B cell (primary cell): ENCODE measurements at regions not wholly inside any gene's neighbourhood (a gene's known extent, or its start where the extent isn't known, plus 50 kb on each side); places are given as distances from the start of the nearest gene placed in this dataset.

Experiments used
- ATAC-seq: fragments of 200-7000 bp; cut with Tn5 transposase; one replicate; pipeline ENCODE4 v1.10.0; 2021; ENCODE audit warnings: low read depth, mild to moderate bottlenecking, moderate number of reproducible peaks, moderate library complexity
- CTCF ChIA-PET: fragments of 350-600 bp; sonication (Branson Sonifier 250); formaldehyde crosslinking; loops from one replicate; lab custom pipeline; 2021; ENCODE audit warnings: antibody characterized with exemption, inconsistent platforms; lab: Charles Lee
- POLR2A ChIA-PET: fragments of 350-600 bp; sonication (Branson Sonifier 250); formaldehyde crosslinking; loops from one replicate; lab custom pipeline; 2021; ENCODE audit warnings: antibody characterized with exemption; lab: Charles Lee
- DNase-seq: peaks from one replicate; pipeline ENCODE4 v3.0.0; 2013
- H2AFZ ChIP-seq: 2 replicates; pipeline ENCODE4 v1.6.1; 2012; ENCODE audit warnings: mild to moderate bottlenecking, low read depth, low read length; ENCODE audit not compliant: insufficient read depth, poor library complexity, severe bottlenecking
- H3K27ac ChIP-seq, 2 donors: 1 replicate in 1 of 2; 2 replicates in 1 of 2; pipeline ENCODE4 v1.5.1; 2012 to 2013; ENCODE audit warnings: low read length in 2 of 2, mild to moderate bottlenecking in 2 of 2, moderate library complexity in 1 of 2
- H3K27me3 ChIP-seq, 4 experiments: fragments of 200-600 bp in 1 of 4; sonication (generic) in 1 of 4; replicated peaks in 1 of 4; 1 replicate in 2 of 4; 2 replicates in 2 of 4; pipeline versions ENCODE4 v1.6.1 to v1.7.0; 2013 to 2016; ENCODE audit warnings: low read length in 3 of 4, mild to moderate bottlenecking in 2 of 4, mixed read lengths in 1 of 4, moderate library complexity in 1 of 4; ENCODE audit not compliant: insufficient read depth in 4 of 4, control insufficient read depth in 3 of 4; ENCODE audit errors: control extremely low read depth in 1 of 4
- H3K36me3 ChIP-seq, 2 experiments: replicated peaks in 1 of 2; 1 replicate in 1 of 2; 2 replicates in 1 of 2; pipeline versions ENCODE4 v1.6.1 to v1.7.1; 2013; ENCODE audit warnings: low read length in 1 of 2; ENCODE audit not compliant: insufficient read depth in 2 of 2, control insufficient read depth in 1 of 2; ENCODE audit errors: control extremely low read depth in 1 of 2, extremely low read depth in 1 of 2
- H3K4me1 ChIP-seq, 2 donors: fragments of 200-600 bp in 1 of 2; sonication (generic) in 1 of 2; 1 replicate in 1 of 2; 2 replicates in 1 of 2; pipeline versions ENCODE4 v1.5.1 to v1.6.1; 2013 to 2017; ENCODE audit warnings: low read length in 2 of 2; ENCODE audit not compliant: control insufficient read depth in 2 of 2, insufficient read depth in 2 of 2
- H3K4me2 ChIP-seq: replicated peaks from 2 replicates; pipeline ENCODE3; 2012; ENCODE audit warnings: mild to moderate bottlenecking, low read depth, low read length; ENCODE audit not compliant: poor library complexity, severe bottlenecking
- H3K4me3 ChIP-seq, 5 experiments: fragments of 200-600 bp in 1 of 5; sonication (generic) in 1 of 5; 1 replicate in 3 of 5; 2 replicates in 2 of 5; pipeline versions ENCODE4 v1.5.1 to v1.7.0; 2011 to 2016; ENCODE audit warnings: low read length in 4 of 5, mild to moderate bottlenecking in 4 of 5, low read depth in 2 of 5, control low read depth in 1 of 5, moderate library complexity in 1 of 5; ENCODE audit not compliant: insufficient read depth in 1 of 5; ENCODE audit errors: control extremely low read depth in 1 of 5, extremely low read depth in 1 of 5
- H3K79me2 ChIP-seq: fragments of 200-600 bp; sonication (generic); one replicate; pipeline ENCODE4 v1.6.0; 2016; ENCODE audit warnings: low read length; ENCODE audit not compliant: control insufficient read depth, insufficient read depth
- H3K9ac ChIP-seq: fragments of 200-600 bp; sonication (generic); 2 replicates; pipeline ENCODE4 v1.6.1; 2017; ENCODE audit warnings: mild to moderate bottlenecking, low read length, moderate library complexity
- H3K9me3 ChIP-seq, 3 donors: one replicate each; pipeline versions ENCODE4 v1.6.1 to v1.7.1; 2013; ENCODE audit warnings: low read length in 2 of 3; ENCODE audit not compliant: control insufficient read depth in 2 of 3, insufficient read depth in 1 of 3; ENCODE audit errors: control extremely low read depth in 1 of 3
- H4K20me1 ChIP-seq: 2 replicates; pipeline ENCODE4 v1.6.0; 2012; ENCODE audit warnings: mild to moderate bottlenecking, low read length; ENCODE audit not compliant: insufficient read depth, control insufficient read depth, poor library complexity, severe bottlenecking
- H3K27ac Mint-ChIP-seq: one replicate; pipeline ENCODE4 v1.8.0; 2021; ENCODE audit warnings: mixed read lengths
- H3K27me3 Mint-ChIP-seq: one replicate; pipeline ENCODE4 v1.8.0; 2021; ENCODE audit warnings: mixed read lengths
- H3K4me1 Mint-ChIP-seq: one replicate; pipeline ENCODE4 v1.8.0; 2021; ENCODE audit warnings: mixed read lengths
- H3K4me3 Mint-ChIP-seq: one replicate; pipeline ENCODE4 v1.8.0; 2021; ENCODE audit warnings: mixed read lengths
- H3K9me3 Mint-ChIP-seq: one replicate; pipeline ENCODE4 v1.8.0; 2022; ENCODE audit warnings: mixed read lengths; ENCODE audit not compliant: insufficient read depth
- CTCF ChIP-seq: fragments of 200-600 bp; IDR thresholded peaks from one replicate; pipeline ENCODE4 v1.8.0; 2022; ENCODE audit warnings: antibody characterized with exemption, mild to moderate bottlenecking
- EZH2 ChIP-seq: IDR thresholded peaks from 2 replicates; pipeline ENCODE4 v1.6.1; 2012; ENCODE audit warnings: borderline replicate concordance, low read depth, mild to moderate bottlenecking, moderate library complexity, low read length; ENCODE audit not compliant: insufficient read depth, poor library complexity, severe bottlenecking
- WGBS: methylation state at CpG from one replicate; pipeline ENCODE4 v1.1.5; 2013; ENCODE audit warnings: missing lambda C conversion rate; ENCODE audit not compliant: insufficient coverage; 5-methylcytosine and 5-hydroxymethylcytosine counted together
- intact Hi-C: fragments of 100-400 bp; cut with micrococcal nuclease; formaldehyde crosslinking; loops from one replicate; pipeline ENCODE4 v1.10.0; 2022

- ATAC-seq (no peak), DNase-seq (no peak)
- Histone ChIP-seq H3K79me2 (no peaks in the 10 kb centered on the region), H4K20me1 (no peaks in the 10 kb centered on the region), H3K36me3 (no peaks in the 10 kb centered on the region), H3K4me2 (no peak overlapping the region), H3K9ac (no peak overlapping the region), H3K4me3 (no peak overlapping the region), H2AFZ (no peak overlapping the region), H3K27me3 (peaks cover 0 to 16% (median 4%) of the 10 kb centered on the region in 4 experiments), H3K27ac (no peak overlapping the region), H3K4me1 (peaks cover 3% of the 10 kb centered on the region in 2 donors), H3K9me3 (no peaks in the 10 kb centered on the region)
- intact Hi-C loops: no loop called here
- H3K4me1 Mint-ChIP-seq: peaks cover 2% of the 10 kb centered on the region
- CTCF ChIA-PET: interaction anchor here (0.7 to 1.4 kb wide), 4 partner anchors 9 to 1322 kb away, joined by 3 to 6 read pairs (median 4); no protein-coding TSS in a partner anchor
- H3K27ac Mint-ChIP-seq: no peak overlapping the region
- H3K9me3 Mint-ChIP-seq: no peaks in the 10 kb centered on the region
- peaks cover 28% of the 10 kb centered on the region for H3K27me3 Mint-ChIP-seq
- POLR2A ChIA-PET: no interaction called here
- TF ChIP-seq EZH2 (no peak), CTCF (no peak)
- WGBS: no CpG with 5 or more reads among the region's 3 CpGs
- no peak overlapping the region for H3K4me3 Mint-ChIP-seq
Observed at GRCh38 chr4:53913771-53914170, 150.6 kb downstream of the CHIC2 start.

GRCh38 chr4:53912766-53913497, 151.5 kb downstream of the CHIC2 start:
- Mint-ChIP-seq H3K27ac (no peak overlapping the region), H3K27me3 (peaks cover 33% of the 10 kb centered on the region)
- intact Hi-C loops: no loop called here

More at GRCh38 chr4:53912766-53913497, 151.5 kb downstream of the CHIC2 start:
- no peak for ATAC-seq
- Histone ChIP-seq H3K4me2 (no peak overlapping the region), H3K9me3 (no peaks in the 10 kb centered on the region), H3K27me3 (peaks cover 0 to 19% (median 11%) of the 10 kb centered on the region in 4 experiments), H3K27ac (no peak overlapping the region), H3K4me3 (no peak overlapping the region), H3K9ac (no peak overlapping the region), H3K36me3 (no peaks in the 10 kb centered on the region), H3K4me1 (peaks cover 8 to 9% of the 10 kb centered on the region in 2 donors), H4K20me1 (no peaks in the 10 kb centered on the region), H3K79me2 (no peaks in the 10 kb centered on the region), H2AFZ (no peak overlapping the region)
- 100% methylated on average over 1 of the region's 5 CpGs for WGBS
- H3K4me3 Mint-ChIP-seq: no peak overlapping the region
- no peaks in the 10 kb centered on the region for H3K9me3 Mint-ChIP-seq
- ChIA-PET CTCF (interaction anchor here (1.4 to 6.7 kb wide), 2 partner anchors 303 to 321 kb away, joined by 4 to 56 read pairs; no protein-coding TSS in a partner anchor), POLR2A (no interaction called here)
- TF ChIP-seq CTCF (no peak), EZH2 (no peak)
- no peak for DNase-seq
- H3K4me1 Mint-ChIP-seq: peaks cover 7% of the 10 kb centered on the region
